ENCODE measurements at regions not wholly inside any gene's neighbourhood (a gene's known extent, or its start where the extent isn't known, plus 50 kb on each side); places are given as distances from the start of the nearest gene placed in this dataset.

DNA sequence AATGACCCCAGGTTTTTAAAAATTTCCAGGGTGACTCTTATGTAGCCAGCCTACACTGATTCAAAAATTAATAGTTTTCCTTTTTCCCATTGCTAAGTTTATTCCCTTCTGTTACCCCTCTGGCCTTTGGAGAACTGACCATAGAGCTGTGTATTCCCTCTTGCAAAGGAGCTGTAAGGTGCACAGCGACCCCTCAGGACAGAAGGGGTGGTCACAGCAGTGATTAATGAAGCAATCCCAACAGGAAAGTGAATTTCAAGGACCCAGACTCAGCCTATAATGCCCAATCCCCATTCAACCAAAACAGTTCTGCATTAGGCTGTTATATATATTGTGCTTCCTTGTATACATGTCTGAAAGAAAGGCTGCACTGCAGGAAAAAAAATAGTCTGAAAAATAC is 147.1 kb downstream of the WT1 start:
- Histone ChIP-seq H3K9ac (ENCODE audit: low read length) (no peak overlapping the region), H3K4me2 (ENCODE audit: low read depth, low read length, poor library complexity, severe bottlenecking) (no peak overlapping the region), H3K27me3 (ENCODE audit: low read length) (no peaks in the 10 kb centered on the region), H3K4me1 (ENCODE audit: low read length) (no peaks in the 10 kb centered on the region), H4K20me1 (ENCODE audit: insufficient read depth, low read depth, low read length) (no peaks in the 10 kb centered on the region), H3K9me3 (ENCODE audit: low read length) (no peaks in the 10 kb centered on the region), H3K36me3 (ENCODE audit: insufficient read depth, low read length) (no peaks in the 10 kb centered on the region), H3K9me2 (replicated peaks; ENCODE audit: insufficient read depth, low read length) (no peaks in the 10 kb centered on the region), H3K27ac (ENCODE audit: low read length) (no peak overlapping the region), H2AFZ (ENCODE audit: low read length) (no peak overlapping the region), H3K79me2 (ENCODE audit: low read length) (no peaks in the 10 kb centered on the region), H3K4me3 (ENCODE audit: low read length) (no peak overlapping the region)
- DNase-seq: no peak

DNA sequence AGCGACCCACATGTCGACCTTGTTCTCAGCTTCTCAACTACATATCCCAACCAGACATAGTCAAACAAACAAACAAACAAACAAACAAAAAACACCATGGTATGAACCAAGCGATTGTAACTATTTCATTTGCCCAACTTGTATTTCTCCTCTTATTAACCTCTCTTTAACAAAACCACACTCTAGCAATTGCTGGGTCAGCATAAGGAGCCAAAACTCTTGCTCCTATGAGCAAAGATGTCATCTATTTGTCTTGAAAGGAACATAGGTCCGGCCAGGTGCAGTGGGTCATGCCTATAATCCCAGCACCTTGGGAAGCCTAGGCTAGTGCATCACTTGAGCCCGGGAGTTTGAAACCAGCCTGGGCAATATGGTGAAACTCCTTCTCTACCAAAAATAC is 145.6 kb downstream of the WT1 start:
- Histone ChIP-seq H3K79me2 (ENCODE audit: low read length) (no peaks in the 10 kb centered on the region), H4K20me1 (ENCODE audit: insufficient read depth, low read depth, low read length) (no peaks in the 10 kb centered on the region), H3K27ac (ENCODE audit: low read length) (no peak overlapping the region), H3K9me2 (replicated peaks; ENCODE audit: insufficient read depth, low read length) (no peaks in the 10 kb centered on the region), H3K9me3 (ENCODE audit: low read length) (no peaks in the 10 kb centered on the region), H3K27me3 (ENCODE audit: low read length) (no peaks in the 10 kb centered on the region), H2AFZ (ENCODE audit: low read length) (no peak overlapping the region), H3K36me3 (ENCODE audit: insufficient read depth, low read length) (no peaks in the 10 kb centered on the region), H3K4me2 (ENCODE audit: low read depth, low read length, poor library complexity, severe bottlenecking) (no peak overlapping the region), H3K4me1 (ENCODE audit: low read length) (no peaks in the 10 kb centered on the region), H3K9ac (ENCODE audit: low read length) (no peak overlapping the region), H3K4me3 (ENCODE audit: low read length) (no peak overlapping the region)
- no peak for DNase-seq

DNA sequence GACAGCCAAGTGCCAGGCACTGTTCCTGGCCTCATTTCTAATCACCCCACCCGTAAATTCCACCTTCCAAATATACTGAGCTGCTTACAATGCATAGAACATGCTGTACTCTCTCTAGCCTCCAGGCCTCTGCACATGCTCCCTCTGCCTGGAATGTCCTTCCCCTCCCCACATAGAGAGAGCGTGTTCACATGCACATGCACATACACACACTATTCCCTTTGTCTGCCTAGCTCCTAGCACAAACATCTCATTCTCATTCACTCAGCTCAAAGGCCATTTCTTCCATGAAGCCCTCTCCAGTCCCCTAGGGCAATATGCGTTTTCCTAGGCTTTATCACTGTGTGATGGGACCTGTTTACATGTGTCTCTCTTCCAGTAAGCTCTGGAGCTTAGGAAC is 144.6 kb downstream of the WT1 start:
- Histone ChIP-seq H2AFZ (ENCODE audit: low read length) (no peak overlapping the region), H3K79me2 (ENCODE audit: low read length) (no peaks in the 10 kb centered on the region), H3K4me2 (ENCODE audit: low read depth, low read length, poor library complexity, severe bottlenecking) (no peak overlapping the region), H3K9me2 (replicated peaks; ENCODE audit: insufficient read depth, low read length) (no peaks in the 10 kb centered on the region), H3K27ac (ENCODE audit: low read length) (no peak overlapping the region), H3K4me3 (ENCODE audit: low read length) (no peak overlapping the region), H3K9ac (ENCODE audit: low read length) (no peak overlapping the region), H3K27me3 (ENCODE audit: low read length) (no peaks in the 10 kb centered on the region), H3K36me3 (ENCODE audit: insufficient read depth, low read length) (no peaks in the 10 kb centered on the region), H3K4me1 (ENCODE audit: low read length) (no peaks in the 10 kb centered on the region), H4K20me1 (ENCODE audit: insufficient read depth, low read depth, low read length) (no peaks in the 10 kb centered on the region), H3K9me3 (ENCODE audit: low read length) (no peaks in the 10 kb centered on the region)
- DNase-seq: no peak

DNA sequence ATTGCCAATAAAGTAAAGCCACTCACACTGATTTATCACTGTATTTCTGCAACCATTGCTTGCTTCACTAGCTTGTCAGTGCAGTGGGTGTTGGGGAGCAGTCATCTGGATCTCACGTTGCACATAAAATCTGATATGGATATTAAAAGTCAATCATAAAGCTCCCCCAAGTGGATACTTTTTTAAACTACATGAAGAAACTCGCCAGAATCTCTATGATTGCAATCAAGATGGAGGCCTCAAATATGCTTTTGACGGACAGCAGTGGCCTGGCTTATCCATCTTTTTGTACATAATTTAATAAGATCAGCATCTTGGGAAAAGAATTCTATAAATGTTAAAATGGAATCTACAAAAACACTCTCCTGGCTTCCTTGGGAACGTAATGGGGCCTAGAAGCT is 137.7 kb downstream of the WT1 start:
- no peaks in the 10 kb centered on the region for H3K79me2 ChIP-seq (ENCODE audit: low read length)
- H3K4me1 ChIP-seq (ENCODE audit: low read length): peaks cover 3% of the 10 kb centered on the region; the same call in 1 of the 2 replicates
- no peaks in the 10 kb centered on the region for H3K36me3 ChIP-seq (ENCODE audit: insufficient read depth, low read length)
- no peak overlapping the region for H3K9ac ChIP-seq (ENCODE audit: low read length)
- H4K20me1 ChIP-seq (ENCODE audit: insufficient read depth, low read depth, low read length): no peaks in the 10 kb centered on the region
- no peak overlapping the region for H3K4me3 ChIP-seq (ENCODE audit: low read length)
- no peaks in the 10 kb centered on the region for H3K9me3 ChIP-seq (ENCODE audit: low read length)
- no peak overlapping the region for H3K27ac ChIP-seq (ENCODE audit: low read length)
- peak; percentile 87 for DNase-seq
- peak overlapping the region; percentile 72 for H2AFZ ChIP-seq (ENCODE audit: low read length)
- H3K27me3 ChIP-seq (ENCODE audit: low read length): no peaks in the 10 kb centered on the region
- H3K9me2 ChIP-seq (replicated peaks; ENCODE audit: insufficient read depth, low read length): no peaks in the 10 kb centered on the region
- H3K4me2 ChIP-seq (ENCODE audit: low read depth, low read length, poor library complexity, severe bottlenecking): no peak overlapping the region

DNA sequence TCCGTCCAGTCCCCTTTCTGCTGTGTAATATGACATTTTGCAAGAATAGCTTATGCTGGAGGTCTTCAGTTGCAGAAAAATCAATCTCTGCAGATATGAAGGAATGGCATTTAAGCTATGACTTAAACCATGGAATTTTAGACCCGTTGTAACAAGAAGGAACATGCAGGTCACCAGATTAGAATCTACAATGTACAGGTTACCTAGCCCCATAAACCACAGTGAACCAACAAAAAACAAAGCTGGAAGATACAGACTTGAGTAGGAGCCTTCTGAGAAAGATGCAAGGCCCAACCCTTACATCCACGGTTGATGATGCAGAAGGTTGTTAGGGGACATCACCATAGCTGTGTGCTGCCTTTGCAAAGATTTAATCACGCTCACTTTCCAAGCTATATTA is 132.5 kb downstream of the WT1 start:
- Histone ChIP-seq H3K4me3 (ENCODE audit: low read length) (no peak overlapping the region), H4K20me1 (ENCODE audit: insufficient read depth, low read depth, low read length) (no peaks in the 10 kb centered on the region), H3K79me2 (ENCODE audit: low read length) (no peaks in the 10 kb centered on the region), H3K4me1 (ENCODE audit: low read length) (peaks cover 7% of the 10 kb centered on the region), H3K4me2 (ENCODE audit: low read depth, low read length, poor library complexity, severe bottlenecking) (no peak overlapping the region), H3K27ac (ENCODE audit: low read length) (no peak overlapping the region), H3K9ac (ENCODE audit: low read length) (no peak overlapping the region), H3K36me3 (ENCODE audit: insufficient read depth, low read length) (no peaks in the 10 kb centered on the region), H2AFZ (ENCODE audit: low read length) (no peak overlapping the region), H3K9me2 (replicated peaks; ENCODE audit: insufficient read depth, low read length) (no peaks in the 10 kb centered on the region), H3K9me3 (ENCODE audit: low read length) (no peaks in the 10 kb centered on the region), H3K27me3 (ENCODE audit: low read length) (no peaks in the 10 kb centered on the region)
- DNase-seq: no peak

DNA sequence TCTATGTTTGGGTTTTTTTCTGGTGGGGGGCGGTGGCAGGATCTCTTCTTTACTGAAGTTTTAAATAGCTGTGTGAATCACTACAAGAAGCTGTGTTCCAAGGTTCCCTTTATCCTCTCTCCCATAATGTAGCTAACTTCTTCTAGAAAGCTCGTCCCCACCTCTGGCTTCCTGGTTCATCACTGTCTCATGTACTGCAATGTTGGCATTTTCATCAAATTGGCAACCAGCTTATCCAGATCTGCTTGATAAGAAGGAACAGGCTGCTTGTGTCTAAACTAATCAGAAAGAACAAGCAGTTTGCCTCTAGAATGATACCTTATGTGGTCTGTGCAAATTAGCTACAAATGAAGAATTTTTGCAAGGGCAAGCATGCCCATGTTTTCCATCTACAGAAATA is 130.8 kb downstream of the WT1 start:
- no peak overlapping the region for H3K4me2 ChIP-seq (ENCODE audit: low read depth, low read length, poor library complexity, severe bottlenecking)
- no peaks in the 10 kb centered on the region for H3K79me2 ChIP-seq (ENCODE audit: low read length)
- no peak overlapping the region for H3K4me3 ChIP-seq (ENCODE audit: low read length)
- no peaks in the 10 kb centered on the region for H4K20me1 ChIP-seq (ENCODE audit: insufficient read depth, low read depth, low read length)
- no peaks in the 10 kb centered on the region for H3K9me3 ChIP-seq (ENCODE audit: low read length)
- no peak overlapping the region for H3K9ac ChIP-seq (ENCODE audit: low read length)
- H3K27me3 ChIP-seq (ENCODE audit: low read length): no peaks in the 10 kb centered on the region
- H3K36me3 ChIP-seq (ENCODE audit: insufficient read depth, low read length): no peaks in the 10 kb centered on the region
- no peaks in the 10 kb centered on the region for H3K9me2 ChIP-seq (replicated peaks; ENCODE audit: insufficient read depth, low read length)
- H2AFZ ChIP-seq (ENCODE audit: low read length): no peak overlapping the region
- no peak for DNase-seq
- peaks cover 8% of the 10 kb centered on the region for H3K4me1 ChIP-seq (ENCODE audit: low read length)
- no peak overlapping the region for H3K27ac ChIP-seq (ENCODE audit: low read length)

DNA sequence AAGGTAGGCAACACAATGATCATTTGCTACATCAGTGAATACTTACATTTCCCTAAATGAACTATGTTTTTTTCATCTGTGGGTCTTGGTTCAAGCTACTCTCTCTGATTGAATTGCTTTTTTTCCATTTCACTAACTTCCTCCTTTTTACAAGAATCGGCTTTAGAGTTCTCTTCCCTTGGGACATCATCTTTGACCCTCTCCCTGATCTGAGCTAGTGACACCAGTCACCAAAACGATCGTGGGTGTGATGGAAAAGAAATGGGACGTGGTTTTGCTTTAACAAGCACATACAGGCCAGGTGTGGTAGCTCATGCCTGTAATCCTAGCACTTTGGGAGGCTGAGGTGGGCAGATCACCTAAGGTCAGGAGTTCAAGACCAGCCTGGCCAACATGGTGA is 129.9 kb downstream of the WT1 start:
- Histone ChIP-seq H4K20me1 (ENCODE audit: insufficient read depth, low read depth, low read length) (no peaks in the 10 kb centered on the region), H3K27me3 (ENCODE audit: low read length) (no peaks in the 10 kb centered on the region), H3K36me3 (ENCODE audit: insufficient read depth, low read length) (no peaks in the 10 kb centered on the region), H3K9me3 (ENCODE audit: low read length) (no peaks in the 10 kb centered on the region), H3K27ac (ENCODE audit: low read length) (no peak overlapping the region), H3K79me2 (ENCODE audit: low read length) (no peaks in the 10 kb centered on the region), H3K4me1 (ENCODE audit: low read length) (peaks cover 8% of the 10 kb centered on the region), H2AFZ (ENCODE audit: low read length) (no peak overlapping the region), H3K9me2 (replicated peaks; ENCODE audit: insufficient read depth, low read length) (no peaks in the 10 kb centered on the region), H3K4me3 (ENCODE audit: low read length) (no peak overlapping the region), H3K4me2 (ENCODE audit: low read depth, low read length, poor library complexity, severe bottlenecking) (no peak overlapping the region), H3K9ac (ENCODE audit: low read length) (no peak overlapping the region)
- no peak for DNase-seq

DNA sequence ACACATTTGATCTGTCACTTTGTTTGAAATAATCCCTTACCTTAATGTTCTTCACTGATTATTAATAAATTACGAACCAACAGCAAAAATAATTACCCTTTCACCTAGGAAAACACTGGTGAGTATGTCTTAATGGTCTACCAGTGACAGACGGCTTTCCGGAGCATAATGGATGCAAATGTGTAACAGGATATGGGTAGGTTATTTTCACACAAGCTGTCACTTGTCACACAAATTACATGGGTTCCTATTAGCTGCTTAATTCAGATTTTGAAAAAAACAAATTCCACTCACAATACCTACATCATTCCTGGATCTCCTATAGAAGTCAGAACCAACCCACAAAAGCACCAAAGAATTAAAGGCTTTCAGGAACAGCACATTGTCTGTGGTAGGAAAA is 127.9 kb downstream of the WT1 start:
- no peaks in the 10 kb centered on the region for H4K20me1 ChIP-seq (ENCODE audit: insufficient read depth, low read depth, low read length)
- no peaks in the 10 kb centered on the region for H3K79me2 ChIP-seq (ENCODE audit: low read length)
- H3K4me2 ChIP-seq (ENCODE audit: low read depth, low read length, poor library complexity, severe bottlenecking): no peak overlapping the region
- H3K9me2 ChIP-seq (replicated peaks; ENCODE audit: insufficient read depth, low read length): no peaks in the 10 kb centered on the region
- peaks cover 8% of the 10 kb centered on the region for H3K4me1 ChIP-seq (ENCODE audit: low read length)
- H3K9ac ChIP-seq (ENCODE audit: low read length): no peak overlapping the region
- peak; percentile 51 for DNase-seq
- H2AFZ ChIP-seq (ENCODE audit: low read length): no peak overlapping the region
- no peaks in the 10 kb centered on the region for H3K36me3 ChIP-seq (ENCODE audit: insufficient read depth, low read length)
- no peak overlapping the region for H3K27ac ChIP-seq (ENCODE audit: low read length)
- no peaks in the 10 kb centered on the region for H3K27me3 ChIP-seq (ENCODE audit: low read length)
- H3K4me3 ChIP-seq (ENCODE audit: low read length): no peak overlapping the region
- no peaks in the 10 kb centered on the region for H3K9me3 ChIP-seq (ENCODE audit: low read length)

DNA sequence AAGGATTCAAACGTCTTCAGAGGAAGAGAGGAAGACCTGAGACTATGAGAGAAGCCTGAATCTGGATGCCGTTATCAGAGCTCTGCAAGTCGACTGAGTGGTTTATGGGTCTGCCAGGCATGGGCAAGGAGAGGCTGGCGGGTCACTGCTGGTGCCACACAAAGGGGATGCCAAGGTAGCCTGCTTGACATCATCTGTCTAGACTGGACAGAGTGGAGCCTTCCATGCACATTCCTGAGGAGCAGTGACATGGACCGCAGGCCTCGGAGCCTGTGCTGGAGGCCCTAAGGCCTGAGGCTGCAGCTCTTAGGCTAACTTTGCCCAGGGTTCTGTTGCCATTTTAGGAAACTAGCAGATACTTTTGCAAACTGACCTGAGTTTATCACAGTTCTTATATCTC is 127.4 kb downstream of the WT1 start:
- Histone ChIP-seq H3K9me2 (replicated peaks; ENCODE audit: insufficient read depth, low read length) (no peaks in the 10 kb centered on the region), H3K79me2 (ENCODE audit: low read length) (no peaks in the 10 kb centered on the region), H3K9me3 (ENCODE audit: low read length) (no peaks in the 10 kb centered on the region), H2AFZ (ENCODE audit: low read length) (no peak overlapping the region), H3K4me1 (ENCODE audit: low read length) (peaks cover 8% of the 10 kb centered on the region), H3K9ac (ENCODE audit: low read length) (no peak overlapping the region), H3K36me3 (ENCODE audit: insufficient read depth, low read length) (no peaks in the 10 kb centered on the region), H3K27ac (ENCODE audit: low read length) (no peak overlapping the region), H3K27me3 (ENCODE audit: low read length) (no peaks in the 10 kb centered on the region), H4K20me1 (ENCODE audit: insufficient read depth, low read depth, low read length) (no peaks in the 10 kb centered on the region), H3K4me2 (ENCODE audit: low read depth, low read length, poor library complexity, severe bottlenecking) (no peak overlapping the region), H3K4me3 (ENCODE audit: low read length) (no peak overlapping the region)
- no peak for DNase-seq
